ENCODE measurements at regions not wholly inside any gene's neighbourhood (a gene's known extent, or its start where the extent isn't known, plus 50 kb on each side); places are given as distances from the start of the nearest gene placed in this dataset.

- TF ChIP-seq, protein P1, sequence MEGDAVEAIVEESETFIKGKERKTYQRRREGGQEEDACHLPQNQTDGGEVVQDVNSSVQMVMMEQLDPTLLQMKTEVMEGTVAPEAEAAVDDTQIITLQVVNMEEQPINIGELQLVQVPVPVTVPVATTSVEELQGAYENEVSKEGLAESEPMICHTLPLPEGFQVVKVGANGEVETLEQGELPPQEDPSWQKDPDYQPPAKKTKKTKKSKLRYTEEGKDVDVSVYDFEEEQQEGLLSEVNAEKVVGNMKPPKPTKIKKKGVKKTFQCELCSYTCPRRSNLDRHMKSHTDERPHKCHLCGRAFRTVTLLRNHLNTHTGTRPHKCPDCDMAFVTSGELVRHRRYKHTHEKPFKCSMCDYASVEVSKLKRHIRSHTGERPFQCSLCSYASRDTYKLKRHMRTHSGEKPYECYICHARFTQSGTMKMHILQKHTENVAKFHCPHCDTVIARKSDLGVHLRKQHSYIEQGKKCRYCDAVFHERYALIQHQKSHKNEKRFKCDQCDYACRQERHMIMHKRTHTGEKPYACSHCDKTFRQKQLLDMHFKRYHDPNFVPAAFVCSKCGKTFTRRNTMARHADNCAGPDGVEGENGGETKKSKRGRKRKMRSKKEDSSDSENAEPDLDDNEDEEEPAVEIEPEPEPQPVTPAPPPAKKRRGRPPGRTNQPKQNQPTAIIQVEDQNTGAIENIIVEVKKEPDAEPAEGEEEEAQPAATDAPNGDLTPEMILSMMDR (IDR thresholded peaks at IDR 0.05), result no peak
- TF ChIP-seq POLR2A (IDR thresholded peaks at IDR 0.05), result no peak
Measured at GRCh38 chr21:23245255-23245654, 2247.0 kb downstream of the NCAM2 start.
